ENCODE measurements at regions not wholly inside any gene's neighbourhood (a gene's known extent, or its start where the extent isn't known, plus 50 kb on each side); places are given as distances from the start of the nearest gene placed in this dataset.

DNA sequence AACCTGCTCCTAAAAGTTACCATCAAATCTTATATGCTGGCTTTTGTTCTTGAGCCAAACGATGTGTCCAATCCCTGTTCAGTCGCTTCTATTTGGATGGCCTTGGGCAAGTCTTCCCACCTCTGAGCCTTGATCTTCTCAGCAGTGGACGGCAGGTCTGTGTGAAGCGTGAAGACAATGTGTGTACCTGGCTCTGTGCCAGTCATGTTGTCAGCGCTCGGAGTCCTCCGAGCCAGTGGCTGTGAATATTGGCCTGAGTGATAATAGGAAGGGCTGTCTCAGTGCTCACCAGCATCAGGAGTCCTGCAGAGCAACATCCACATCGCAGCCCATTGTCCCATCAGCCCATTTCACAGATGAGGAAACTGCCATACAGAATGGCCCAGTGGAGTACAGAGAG, 219.0 kb downstream of the CDC5L start:
- Histone ChIP-seq H3K4me3 (ENCODE audit: low read depth in 1 of 2, low read length in 2 of 2) (no peak overlapping the region), H3K27me3 (ENCODE audit: insufficient read depth, low read length, poor library complexity) (no peaks in the 10 kb centered on the region), H3K4me2 (ENCODE audit: insufficient read depth, low read length) (no peak overlapping the region), H3K9ac (ENCODE audit: low read depth, low read length) (no peak overlapping the region), H3K79me2 (ENCODE audit: insufficient read depth, low read length) (no peaks in the 10 kb centered on the region), H4K20me1 (ENCODE audit: insufficient read depth, low read length) (no peaks in the 10 kb centered on the region), H3K27ac (ENCODE audit: low read length) (no peak overlapping the region), H3K36me3 (ENCODE audit: insufficient read depth, low read length) (no peaks in the 10 kb centered on the region), H3K9me3 (ENCODE audit: insufficient read depth, low read length, severe bottlenecking) (no peaks in the 10 kb centered on the region), H2AFZ (ENCODE audit: low read depth, low read length) (no peak overlapping the region), H3K4me1 (ENCODE audit: insufficient read depth, low read length) (no peaks in the 10 kb centered on the region)
- DNase-seq (no peak), ATAC-seq (ENCODE audit: insufficient read depth, low read depth) (no peak)
- no peak for TF ChIP-seq CTCF (IDR thresholded peaks at IDR 0.05; ENCODE audit: borderline replicate concordance, extremely low read depth, low read length, poor library complexity, severe bottlenecking)
- TF ChIP-seq EZH2 (IDR thresholded peaks at IDR 0.05; ENCODE audit: borderline replicate concordance, low read depth, low read length, severe bottlenecking) = no peak

DNA sequence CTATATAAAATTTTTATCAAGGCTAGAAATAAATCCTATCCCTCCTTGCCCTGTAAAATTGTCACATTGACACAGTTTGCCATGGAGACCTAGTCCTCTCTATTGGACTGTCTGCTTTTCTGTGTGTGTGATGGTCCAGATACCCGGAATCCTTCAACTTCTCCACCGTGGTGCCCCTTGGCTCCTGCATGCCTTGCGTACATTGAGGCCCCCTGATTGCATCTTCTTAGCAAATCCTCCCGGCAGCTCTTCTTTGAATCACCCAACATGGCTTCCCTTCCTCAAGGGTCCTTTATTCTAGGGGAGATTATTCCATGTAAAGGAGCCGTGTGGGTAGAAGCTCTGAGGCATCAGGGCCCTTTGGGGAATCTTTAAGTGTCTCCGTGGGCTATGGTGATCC, 219.5 kb downstream of the CDC5L start:
- Histone ChIP-seq H3K9me3 (ENCODE audit: insufficient read depth, low read length, severe bottlenecking) (no peaks in the 10 kb centered on the region), H4K20me1 (ENCODE audit: insufficient read depth, low read length) (no peaks in the 10 kb centered on the region), H3K79me2 (ENCODE audit: insufficient read depth, low read length) (no peaks in the 10 kb centered on the region), H3K4me3 (ENCODE audit: low read depth in 1 of 2, low read length in 2 of 2) (no peak overlapping the region), H3K27ac (ENCODE audit: low read length) (no peak overlapping the region), H3K36me3 (ENCODE audit: insufficient read depth, low read length) (no peaks in the 10 kb centered on the region), H3K4me1 (ENCODE audit: insufficient read depth, low read length) (no peaks in the 10 kb centered on the region), H2AFZ (ENCODE audit: low read depth, low read length) (no peak overlapping the region), H3K27me3 (ENCODE audit: insufficient read depth, low read length, poor library complexity) (no peaks in the 10 kb centered on the region), H3K9ac (ENCODE audit: low read depth, low read length) (no peak overlapping the region), H3K4me2 (ENCODE audit: insufficient read depth, low read length) (no peak overlapping the region)
- TF ChIP-seq EZH2 (IDR thresholded peaks at IDR 0.05; ENCODE audit: borderline replicate concordance, low read depth, low read length, severe bottlenecking) (no peak), CTCF (IDR thresholded peaks at IDR 0.05; ENCODE audit: borderline replicate concordance, extremely low read depth, low read length, poor library complexity, severe bottlenecking) (no peak)
- ATAC-seq (ENCODE audit: insufficient read depth, low read depth) (no peak), DNase-seq (no peak)

- no peak overlapping the region for H3K4me3 ChIP-seq (ENCODE audit: low read depth in 1 of 2, low read length in 2 of 2)
- H3K36me3 ChIP-seq (ENCODE audit: insufficient read depth, low read length) = no peaks in the 10 kb centered on the region
- ATAC-seq (ENCODE audit: insufficient read depth, low read depth) = no peak
- no peaks in the 10 kb centered on the region for H3K4me1 ChIP-seq (ENCODE audit: insufficient read depth, low read length)
- no peak overlapping the region for H3K27ac ChIP-seq (ENCODE audit: low read length)
- H3K4me2 ChIP-seq (ENCODE audit: insufficient read depth, low read length) = no peak overlapping the region
- TF ChIP-seq CTCF (IDR thresholded peaks at IDR 0.05; ENCODE audit: borderline replicate concordance, extremely low read depth, low read length, poor library complexity, severe bottlenecking) (no peak), EZH2 (IDR thresholded peaks at IDR 0.05; ENCODE audit: borderline replicate concordance, low read depth, low read length, severe bottlenecking) (no peak)
- DNase-seq = no peak
- H3K9ac ChIP-seq (ENCODE audit: low read depth, low read length) = no peak overlapping the region
- no peaks in the 10 kb centered on the region for H3K9me3 ChIP-seq (ENCODE audit: insufficient read depth, low read length, severe bottlenecking)
- no peaks in the 10 kb centered on the region for H3K79me2 ChIP-seq (ENCODE audit: insufficient read depth, low read length)
- H4K20me1 ChIP-seq (ENCODE audit: insufficient read depth, low read length) = no peaks in the 10 kb centered on the region
- H3K27me3 ChIP-seq (ENCODE audit: insufficient read depth, low read length, poor library complexity) = no peaks in the 10 kb centered on the region
- no peak overlapping the region for H2AFZ ChIP-seq (ENCODE audit: low read depth, low read length)
Measured at GRCh38 chr6:44608175-44608574, 220.7 kb downstream of the CDC5L start.

DNA sequence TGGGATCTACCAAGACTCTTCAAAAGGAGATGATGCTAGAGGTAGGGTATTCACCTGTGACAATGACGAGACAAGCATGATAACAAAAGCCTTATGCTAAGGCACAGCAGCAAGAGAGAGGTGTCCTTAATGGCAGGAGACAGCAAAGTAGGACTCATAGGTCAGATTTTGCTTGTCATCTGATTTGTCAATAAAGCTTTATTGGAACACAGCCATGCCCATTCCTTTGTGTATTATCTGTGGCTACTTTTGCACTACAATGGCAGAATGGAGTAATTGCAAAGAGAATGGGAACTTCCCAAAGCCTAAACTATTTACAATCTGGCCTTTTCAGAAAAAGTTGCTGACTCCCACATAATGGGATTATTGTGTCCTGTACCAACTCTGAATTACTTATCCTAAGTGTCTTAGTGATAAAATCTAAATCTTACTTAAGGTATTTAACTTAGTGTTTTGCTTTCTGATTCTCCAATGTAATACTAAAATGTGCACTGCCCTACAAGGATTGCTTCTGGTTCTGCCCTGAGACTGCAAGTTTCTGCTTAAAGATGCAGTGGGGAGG, 221.6 kb downstream of the CDC5L start:
- ATAC-seq (ENCODE audit: insufficient read depth, low read depth) (no peak), DNase-seq (no peak)
- Histone ChIP-seq H3K4me2 (ENCODE audit: insufficient read depth, low read length) (no peak overlapping the region), H3K4me1 (ENCODE audit: insufficient read depth, low read length) (no peaks in the 10 kb centered on the region), H2AFZ (ENCODE audit: low read depth, low read length) (no peak overlapping the region), H3K27ac (ENCODE audit: low read length) (no peak overlapping the region), H4K20me1 (ENCODE audit: insufficient read depth, low read length) (no peaks in the 10 kb centered on the region), H3K4me3 (ENCODE audit: low read depth in 1 of 2, low read length in 2 of 2) (no peak overlapping the region), H3K27me3 (ENCODE audit: insufficient read depth, low read length, poor library complexity) (no peaks in the 10 kb centered on the region), H3K36me3 (ENCODE audit: insufficient read depth, low read length) (no peaks in the 10 kb centered on the region), H3K9me3 (ENCODE audit: insufficient read depth, low read length, severe bottlenecking) (no peaks in the 10 kb centered on the region), H3K79me2 (ENCODE audit: insufficient read depth, low read length) (no peaks in the 10 kb centered on the region), H3K9ac (ENCODE audit: low read depth, low read length) (no peak overlapping the region)
- TF ChIP-seq EZH2 (IDR thresholded peaks at IDR 0.05; ENCODE audit: borderline replicate concordance, low read depth, low read length, severe bottlenecking) (no peak), CTCF (IDR thresholded peaks at IDR 0.05; ENCODE audit: borderline replicate concordance, extremely low read depth, low read length, poor library complexity, severe bottlenecking) (no peak)
